ENCODE measurements at regions not wholly inside any gene's neighbourhood (a gene's known extent, or its start where the extent isn't known, plus 50 kb on each side); places are given as distances from the start of the nearest gene placed in this dataset.

- TF ChIP-seq, protein P1, sequence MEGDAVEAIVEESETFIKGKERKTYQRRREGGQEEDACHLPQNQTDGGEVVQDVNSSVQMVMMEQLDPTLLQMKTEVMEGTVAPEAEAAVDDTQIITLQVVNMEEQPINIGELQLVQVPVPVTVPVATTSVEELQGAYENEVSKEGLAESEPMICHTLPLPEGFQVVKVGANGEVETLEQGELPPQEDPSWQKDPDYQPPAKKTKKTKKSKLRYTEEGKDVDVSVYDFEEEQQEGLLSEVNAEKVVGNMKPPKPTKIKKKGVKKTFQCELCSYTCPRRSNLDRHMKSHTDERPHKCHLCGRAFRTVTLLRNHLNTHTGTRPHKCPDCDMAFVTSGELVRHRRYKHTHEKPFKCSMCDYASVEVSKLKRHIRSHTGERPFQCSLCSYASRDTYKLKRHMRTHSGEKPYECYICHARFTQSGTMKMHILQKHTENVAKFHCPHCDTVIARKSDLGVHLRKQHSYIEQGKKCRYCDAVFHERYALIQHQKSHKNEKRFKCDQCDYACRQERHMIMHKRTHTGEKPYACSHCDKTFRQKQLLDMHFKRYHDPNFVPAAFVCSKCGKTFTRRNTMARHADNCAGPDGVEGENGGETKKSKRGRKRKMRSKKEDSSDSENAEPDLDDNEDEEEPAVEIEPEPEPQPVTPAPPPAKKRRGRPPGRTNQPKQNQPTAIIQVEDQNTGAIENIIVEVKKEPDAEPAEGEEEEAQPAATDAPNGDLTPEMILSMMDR (IDR thresholded peaks at IDR 0.05) = no peak
- no peak for TF ChIP-seq POLR2A (IDR thresholded peaks at IDR 0.05)
Measured at GRCh38 chr5:86837610-86838009, 219.9 kb downstream of the COX7C start.
